ENCODE measurements at regions not wholly inside any gene's neighbourhood (a gene's known extent, or its start where the extent isn't known, plus 50 kb on each side); places are given as distances from the start of the nearest gene placed in this dataset.

DNA sequence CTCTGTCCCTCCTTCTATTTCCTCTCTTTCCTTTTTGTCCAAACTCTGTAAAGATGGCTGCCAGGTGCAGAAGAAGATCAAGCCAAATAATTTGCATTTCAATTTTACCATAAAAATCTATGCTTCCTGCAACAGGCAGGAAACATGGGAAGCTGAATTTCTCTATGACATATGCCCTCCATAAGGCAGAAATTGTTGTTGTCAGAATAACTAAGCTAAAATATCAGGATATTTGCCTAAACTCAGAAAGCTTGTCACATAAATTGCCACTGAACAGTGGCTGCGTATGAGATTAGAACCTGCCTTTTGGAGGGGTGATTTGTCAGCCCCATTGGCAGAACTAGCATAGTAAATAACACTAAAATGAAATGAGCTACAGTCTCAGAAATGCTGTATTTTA, 288.3 kb upstream of the LMCD1 start:
- Histone ChIP-seq H3K9me3 (replicated peaks; ENCODE audit: control insufficient read depth, insufficient read depth, low read length) (no peaks in the 10 kb centered on the region), H3K79me2 (ENCODE audit: control insufficient read depth, insufficient read depth, low read length) (no peaks in the 10 kb centered on the region), H3K9ac (ENCODE audit: control insufficient read depth, insufficient read depth, low read length) (no peak overlapping the region), H4K20me1 (ENCODE audit: control insufficient read depth, insufficient read depth) (no peaks in the 10 kb centered on the region), H3K27me3 (replicated peaks in 1 of 2; ENCODE audit: control insufficient read depth in 2 of 2, insufficient read depth in 2 of 2, low read length in 1 of 2) (no peaks in the 10 kb centered on the region), H3K27ac (ENCODE audit: control insufficient read depth, insufficient read depth) (no peak overlapping the region), H3K4me1 (ENCODE audit: control insufficient read depth, insufficient read depth, low read length) (no peaks in the 10 kb centered on the region), H2AFZ (ENCODE audit: control insufficient read depth, low read depth, low read length) (no peak overlapping the region), H3K4me2 (ENCODE audit: control insufficient read depth, insufficient read depth) (no peak overlapping the region), H3K36me3 (ENCODE audit: control insufficient read depth in 2 of 2, insufficient read depth in 2 of 2, low read length in 1 of 2) (no peaks in the 10 kb centered on the region), H3K4me3 (no peak overlapping the region)
- in situ Hi-C loops (cut with MboI) = no loop called here
- ChIA-PET SMC1A (ENCODE audit: uncharacterized antibody, unreplicated experiment) (no interaction called here), RAD21 (ENCODE audit: unreplicated experiment) (no interaction called here), POLR2A (no interaction called here), CTCF (no interaction called here)
- intact Hi-C loops (cut with micrococcal nuclease; ENCODE audit: unreplicated experiment) = no loop called here
- no peak for ATAC-seq
- DNase-seq (ENCODE audit: low read depth, low spot score) = no peak
- FAIRE-seq = no peak
- BruUV-seq (replicated peaks) = no TSS peak
- 4% methylated on average over 1 of the region's 1 CpG for WGBS (ENCODE audit: insufficient coverage, insufficient replicate concordance, low lambda C conversion rate, missing lambda C conversion rate)
- TF ChIP-seq, protein P1, sequence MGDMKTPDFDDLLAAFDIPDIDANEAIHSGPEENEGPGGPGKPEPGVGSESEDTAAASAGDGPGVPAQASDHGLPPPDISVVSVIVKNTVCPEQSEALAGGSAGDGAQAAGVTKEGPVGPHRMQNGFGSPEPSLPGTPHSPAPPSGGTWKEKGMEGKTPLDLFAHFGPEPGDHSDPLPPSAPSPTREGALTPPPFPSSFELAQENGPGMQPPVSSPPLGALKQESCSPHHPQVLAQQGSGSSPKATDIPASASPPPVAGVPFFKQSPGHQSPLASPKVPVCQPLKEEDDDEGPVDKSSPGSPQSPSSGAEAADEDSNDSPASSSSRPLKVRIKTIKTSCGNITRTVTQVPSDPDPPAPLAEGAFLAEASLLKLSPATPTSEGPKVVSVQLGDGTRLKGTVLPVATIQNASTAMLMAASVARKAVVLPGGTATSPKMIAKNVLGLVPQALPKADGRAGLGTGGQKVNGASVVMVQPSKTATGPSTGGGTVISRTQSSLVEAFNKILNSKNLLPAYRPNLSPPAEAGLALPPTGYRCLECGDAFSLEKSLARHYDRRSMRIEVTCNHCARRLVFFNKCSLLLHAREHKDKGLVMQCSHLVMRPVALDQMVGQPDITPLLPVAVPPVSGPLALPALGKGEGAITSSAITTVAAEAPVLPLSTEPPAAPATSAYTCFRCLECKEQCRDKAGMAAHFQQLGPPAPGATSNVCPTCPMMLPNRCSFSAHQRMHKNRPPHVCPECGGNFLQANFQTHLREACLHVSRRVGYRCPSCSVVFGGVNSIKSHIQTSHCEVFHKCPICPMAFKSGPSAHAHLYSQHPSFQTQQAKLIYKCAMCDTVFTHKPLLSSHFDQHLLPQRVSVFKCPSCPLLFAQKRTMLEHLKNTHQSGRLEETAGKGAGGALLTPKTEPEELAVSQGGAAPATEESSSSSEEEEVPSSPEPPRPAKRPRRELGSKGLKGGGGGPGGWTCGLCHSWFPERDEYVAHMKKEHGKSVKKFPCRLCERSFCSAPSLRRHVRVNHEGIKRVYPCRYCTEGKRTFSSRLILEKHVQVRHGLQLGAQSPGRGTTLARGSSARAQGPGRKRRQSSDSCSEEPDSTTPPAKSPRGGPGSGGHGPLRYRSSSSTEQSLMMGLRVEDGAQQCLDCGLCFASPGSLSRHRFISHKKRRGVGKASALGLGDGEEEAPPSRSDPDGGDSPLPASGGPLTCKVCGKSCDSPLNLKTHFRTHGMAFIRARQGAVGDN (IDR thresholded peaks at IDR 0.05) = no peak
- no peak for TF ChIP-seq BMI1 (IDR thresholded peaks at IDR 0.05; ENCODE audit: borderline replicate concordance)
- no peak for TF ChIP-seq NFIC (IDR thresholded peaks at IDR 0.05; ENCODE audit: low read depth, low read length)
- TF ChIP-seq, protein P2, sequence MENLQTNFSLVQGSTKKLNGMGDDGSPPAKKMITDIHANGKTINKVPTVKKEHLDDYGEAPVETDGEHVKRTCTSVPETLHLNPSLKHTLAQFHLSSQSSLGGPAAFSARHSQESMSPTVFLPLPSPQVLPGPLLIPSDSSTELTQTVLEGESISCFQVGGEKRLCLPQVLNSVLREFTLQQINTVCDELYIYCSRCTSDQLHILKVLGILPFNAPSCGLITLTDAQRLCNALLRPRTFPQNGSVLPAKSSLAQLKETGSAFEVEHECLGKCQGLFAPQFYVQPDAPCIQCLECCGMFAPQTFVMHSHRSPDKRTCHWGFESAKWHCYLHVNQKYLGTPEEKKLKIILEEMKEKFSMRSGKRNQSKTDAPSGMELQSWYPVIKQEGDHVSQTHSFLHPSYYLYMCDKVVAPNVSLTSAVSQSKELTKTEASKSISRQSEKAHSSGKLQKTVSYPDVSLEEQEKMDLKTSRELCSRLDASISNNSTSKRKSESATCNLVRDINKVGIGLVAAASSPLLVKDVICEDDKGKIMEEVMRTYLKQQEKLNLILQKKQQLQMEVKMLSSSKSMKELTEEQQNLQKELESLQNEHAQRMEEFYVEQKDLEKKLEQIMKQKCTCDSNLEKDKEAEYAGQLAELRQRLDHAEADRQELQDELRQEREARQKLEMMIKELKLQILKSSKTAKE (IDR thresholded peaks at IDR 0.05; ENCODE audit: low read depth, poor library complexity, severe bottlenecking) = no peak
- no peak for TF ChIP-seq MXI1 (IDR thresholded peaks at IDR 0.05; ENCODE audit: low read depth, low read length)
- TF ChIP-seq, protein P3, sequence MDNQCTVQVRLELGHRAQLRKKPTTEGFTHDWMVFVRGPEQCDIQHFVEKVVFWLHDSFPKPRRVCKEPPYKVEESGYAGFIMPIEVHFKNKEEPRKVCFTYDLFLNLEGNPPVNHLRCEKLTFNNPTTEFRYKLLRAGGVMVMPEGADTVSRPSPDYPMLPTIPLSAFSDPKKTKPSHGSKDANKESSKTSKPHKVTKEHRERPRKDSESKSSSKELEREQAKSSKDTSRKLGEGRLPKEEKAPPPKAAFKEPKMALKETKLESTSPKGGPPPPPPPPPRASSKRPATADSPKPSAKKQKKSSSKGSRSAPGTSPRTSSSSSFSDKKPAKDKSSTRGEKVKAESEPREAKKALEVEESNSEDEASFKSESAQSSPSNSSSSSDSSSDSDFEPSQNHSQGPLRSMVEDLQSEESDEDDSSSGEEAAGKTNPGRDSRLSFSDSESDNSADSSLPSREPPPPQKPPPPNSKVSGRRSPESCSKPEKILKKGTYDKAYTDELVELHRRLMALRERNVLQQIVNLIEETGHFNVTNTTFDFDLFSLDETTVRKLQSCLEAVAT (IDR thresholded peaks at IDR 0.05) = no peak
- no peak for TF ChIP-seq SMAD1 (IDR thresholded peaks at IDR 0.05; ENCODE audit: low read depth, partially characterized antibody)
- TF ChIP-seq, protein P4, sequence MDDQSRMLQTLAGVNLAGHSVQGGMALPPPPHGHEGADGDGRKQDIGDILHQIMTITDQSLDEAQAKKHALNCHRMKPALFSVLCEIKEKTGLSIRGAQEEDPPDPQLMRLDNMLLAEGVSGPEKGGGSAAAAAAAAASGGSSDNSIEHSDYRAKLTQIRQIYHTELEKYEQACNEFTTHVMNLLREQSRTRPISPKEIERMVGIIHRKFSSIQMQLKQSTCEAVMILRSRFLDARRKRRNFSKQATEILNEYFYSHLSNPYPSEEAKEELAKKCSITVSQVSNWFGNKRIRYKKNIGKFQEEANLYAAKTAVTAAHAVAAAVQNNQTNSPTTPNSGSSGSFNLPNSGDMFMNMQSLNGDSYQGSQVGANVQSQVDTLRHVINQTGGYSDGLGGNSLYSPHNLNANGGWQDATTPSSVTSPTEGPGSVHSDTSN (IDR thresholded peaks at IDR 0.05; ENCODE audit: insufficient replicate concordance, low read depth, low read length) = no peak
- TF ChIP-seq GATAD2B (conservative IDR thresholded peaks at IDR 0.05; ENCODE audit: low read depth) = no peak
